ENCODE measurements at regions not wholly inside any gene's neighbourhood (a gene's known extent, or its start where the extent isn't known, plus 50 kb on each side); places are given as distances from the start of the nearest gene placed in this dataset.

DNA sequence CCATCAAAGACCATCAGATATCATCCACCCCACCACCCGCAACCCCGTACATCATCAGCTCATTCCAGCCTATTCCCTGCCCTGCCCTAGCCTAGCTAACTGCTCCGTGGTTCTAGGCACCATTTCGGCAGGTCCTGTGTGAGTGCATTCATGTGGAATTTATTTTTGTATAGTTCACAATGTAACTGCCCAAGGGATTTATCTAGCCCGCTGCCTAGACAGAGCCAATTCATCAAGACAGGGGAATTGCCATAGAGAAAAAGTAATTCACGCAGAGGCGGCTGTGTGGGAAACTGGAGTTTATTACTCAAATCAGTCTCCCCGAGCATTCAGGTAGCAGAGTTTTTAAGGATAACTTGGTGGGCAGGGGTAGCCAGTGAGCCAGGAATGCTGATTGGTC is 109.2 kb upstream of the UBL3 start:
- TF ChIP-seq YY1 (tag by site-specific recombination; IDR thresholded peaks at IDR 0.05) (no peak), PRDM1 (tag by site-specific recombination; IDR thresholded peaks at IDR 0.05) (no peak), ZNF621 (tag by site-specific recombination; IDR thresholded peaks at IDR 0.05) (no peak), ZNF169 (tag by site-specific recombination; IDR thresholded peaks at IDR 0.05) (no peak), BCL11B (tag by site-specific recombination; IDR thresholded peaks at IDR 0.05; ENCODE audit: low read depth) (no peak), SETDB1 (IDR thresholded peaks at IDR 0.05; ENCODE audit: insufficient read length, low read length) (no peak), ZNF132 (tag by site-specific recombination; IDR thresholded peaks at IDR 0.05; ENCODE audit: borderline replicate concordance) (no peak), ZFP37 (tag by site-specific recombination; IDR thresholded peaks at IDR 0.05) (no peak)
- TF ChIP-seq, protein P1, sequence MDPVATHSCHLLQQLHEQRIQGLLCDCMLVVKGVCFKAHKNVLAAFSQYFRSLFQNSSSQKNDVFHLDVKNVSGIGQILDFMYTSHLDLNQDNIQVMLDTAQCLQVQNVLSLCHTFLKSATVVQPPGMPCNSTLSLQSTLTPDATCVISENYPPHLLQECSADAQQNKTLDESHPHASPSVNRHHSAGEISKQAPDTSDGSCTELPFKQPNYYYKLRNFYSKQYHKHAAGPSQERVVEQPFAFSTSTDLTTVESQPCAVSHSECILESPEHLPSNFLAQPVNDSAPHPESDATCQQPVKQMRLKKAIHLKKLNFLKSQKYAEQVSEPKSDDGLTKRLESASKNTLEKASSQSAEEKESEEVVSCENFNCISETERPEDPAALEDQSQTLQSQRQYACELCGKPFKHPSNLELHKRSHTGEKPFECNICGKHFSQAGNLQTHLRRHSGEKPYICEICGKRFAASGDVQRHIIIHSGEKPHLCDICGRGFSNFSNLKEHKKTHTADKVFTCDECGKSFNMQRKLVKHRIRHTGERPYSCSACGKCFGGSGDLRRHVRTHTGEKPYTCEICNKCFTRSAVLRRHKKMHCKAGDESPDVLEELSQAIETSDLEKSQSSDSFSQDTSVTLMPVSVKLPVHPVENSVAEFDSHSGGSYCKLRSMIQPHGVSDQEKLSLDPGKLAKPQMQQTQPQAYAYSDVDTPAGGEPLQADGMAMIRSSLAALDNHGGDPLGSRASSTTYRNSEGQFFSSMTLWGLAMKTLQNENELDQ (tag by site-specific recombination; IDR thresholded peaks at IDR 0.05; ENCODE audit: low read depth): no peak
- TF ChIP-seq, protein P2, sequence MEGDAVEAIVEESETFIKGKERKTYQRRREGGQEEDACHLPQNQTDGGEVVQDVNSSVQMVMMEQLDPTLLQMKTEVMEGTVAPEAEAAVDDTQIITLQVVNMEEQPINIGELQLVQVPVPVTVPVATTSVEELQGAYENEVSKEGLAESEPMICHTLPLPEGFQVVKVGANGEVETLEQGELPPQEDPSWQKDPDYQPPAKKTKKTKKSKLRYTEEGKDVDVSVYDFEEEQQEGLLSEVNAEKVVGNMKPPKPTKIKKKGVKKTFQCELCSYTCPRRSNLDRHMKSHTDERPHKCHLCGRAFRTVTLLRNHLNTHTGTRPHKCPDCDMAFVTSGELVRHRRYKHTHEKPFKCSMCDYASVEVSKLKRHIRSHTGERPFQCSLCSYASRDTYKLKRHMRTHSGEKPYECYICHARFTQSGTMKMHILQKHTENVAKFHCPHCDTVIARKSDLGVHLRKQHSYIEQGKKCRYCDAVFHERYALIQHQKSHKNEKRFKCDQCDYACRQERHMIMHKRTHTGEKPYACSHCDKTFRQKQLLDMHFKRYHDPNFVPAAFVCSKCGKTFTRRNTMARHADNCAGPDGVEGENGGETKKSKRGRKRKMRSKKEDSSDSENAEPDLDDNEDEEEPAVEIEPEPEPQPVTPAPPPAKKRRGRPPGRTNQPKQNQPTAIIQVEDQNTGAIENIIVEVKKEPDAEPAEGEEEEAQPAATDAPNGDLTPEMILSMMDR (tag by site-specific recombination; IDR thresholded peaks at IDR 0.05): no peak
- TF ChIP-seq, protein P3, sequence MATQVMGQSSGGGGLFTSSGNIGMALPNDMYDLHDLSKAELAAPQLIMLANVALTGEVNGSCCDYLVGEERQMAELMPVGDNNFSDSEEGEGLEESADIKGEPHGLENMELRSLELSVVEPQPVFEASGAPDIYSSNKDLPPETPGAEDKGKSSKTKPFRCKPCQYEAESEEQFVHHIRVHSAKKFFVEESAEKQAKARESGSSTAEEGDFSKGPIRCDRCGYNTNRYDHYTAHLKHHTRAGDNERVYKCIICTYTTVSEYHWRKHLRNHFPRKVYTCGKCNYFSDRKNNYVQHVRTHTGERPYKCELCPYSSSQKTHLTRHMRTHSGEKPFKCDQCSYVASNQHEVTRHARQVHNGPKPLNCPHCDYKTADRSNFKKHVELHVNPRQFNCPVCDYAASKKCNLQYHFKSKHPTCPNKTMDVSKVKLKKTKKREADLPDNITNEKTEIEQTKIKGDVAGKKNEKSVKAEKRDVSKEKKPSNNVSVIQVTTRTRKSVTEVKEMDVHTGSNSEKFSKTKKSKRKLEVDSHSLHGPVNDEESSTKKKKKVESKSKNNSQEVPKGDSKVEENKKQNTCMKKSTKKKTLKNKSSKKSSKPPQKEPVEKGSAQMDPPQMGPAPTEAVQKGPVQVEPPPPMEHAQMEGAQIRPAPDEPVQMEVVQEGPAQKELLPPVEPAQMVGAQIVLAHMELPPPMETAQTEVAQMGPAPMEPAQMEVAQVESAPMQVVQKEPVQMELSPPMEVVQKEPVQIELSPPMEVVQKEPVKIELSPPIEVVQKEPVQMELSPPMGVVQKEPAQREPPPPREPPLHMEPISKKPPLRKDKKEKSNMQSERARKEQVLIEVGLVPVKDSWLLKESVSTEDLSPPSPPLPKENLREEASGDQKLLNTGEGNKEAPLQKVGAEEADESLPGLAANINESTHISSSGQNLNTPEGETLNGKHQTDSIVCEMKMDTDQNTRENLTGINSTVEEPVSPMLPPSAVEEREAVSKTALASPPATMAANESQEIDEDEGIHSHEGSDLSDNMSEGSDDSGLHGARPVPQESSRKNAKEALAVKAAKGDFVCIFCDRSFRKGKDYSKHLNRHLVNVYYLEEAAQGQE (tag by site-specific recombination; IDR thresholded peaks at IDR 0.05): no peak
